ENCODE measurements at regions not wholly inside any gene's neighbourhood (a gene's known extent, or its start where the extent isn't known, plus 50 kb on each side); places are given as distances from the start of the nearest gene placed in this dataset.

DNA sequence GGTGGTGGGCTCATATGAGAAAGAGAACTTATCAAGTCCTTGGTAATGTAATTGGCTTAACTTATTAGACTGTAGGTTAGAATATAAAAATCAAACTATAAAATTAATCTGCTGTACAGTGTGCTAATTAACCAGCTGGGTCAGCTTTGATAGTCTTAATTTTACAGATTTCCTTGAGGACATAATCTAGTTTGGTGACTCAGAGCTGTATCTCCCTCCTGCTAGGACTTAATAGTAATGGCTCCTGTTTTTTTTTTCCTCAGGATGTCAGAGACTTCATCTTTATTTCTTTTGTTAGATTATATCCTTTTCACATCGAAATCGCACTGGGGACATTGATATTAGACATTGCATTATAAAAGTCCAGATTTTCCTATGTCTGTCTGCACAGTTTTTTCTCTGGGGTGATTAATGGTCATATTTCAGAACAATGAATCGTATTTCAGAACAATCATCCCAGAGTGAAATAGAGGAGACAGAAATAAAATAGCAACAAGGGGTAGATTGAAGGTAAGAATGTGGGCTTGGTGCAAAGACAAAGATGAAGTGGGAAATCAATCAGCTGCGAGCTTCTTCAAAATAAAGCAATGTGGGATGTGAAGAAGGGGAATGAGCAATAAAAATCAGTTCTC lies 346.4 kb upstream of the RIOK2 start (continued):
- TF ChIP-seq, protein P1, sequence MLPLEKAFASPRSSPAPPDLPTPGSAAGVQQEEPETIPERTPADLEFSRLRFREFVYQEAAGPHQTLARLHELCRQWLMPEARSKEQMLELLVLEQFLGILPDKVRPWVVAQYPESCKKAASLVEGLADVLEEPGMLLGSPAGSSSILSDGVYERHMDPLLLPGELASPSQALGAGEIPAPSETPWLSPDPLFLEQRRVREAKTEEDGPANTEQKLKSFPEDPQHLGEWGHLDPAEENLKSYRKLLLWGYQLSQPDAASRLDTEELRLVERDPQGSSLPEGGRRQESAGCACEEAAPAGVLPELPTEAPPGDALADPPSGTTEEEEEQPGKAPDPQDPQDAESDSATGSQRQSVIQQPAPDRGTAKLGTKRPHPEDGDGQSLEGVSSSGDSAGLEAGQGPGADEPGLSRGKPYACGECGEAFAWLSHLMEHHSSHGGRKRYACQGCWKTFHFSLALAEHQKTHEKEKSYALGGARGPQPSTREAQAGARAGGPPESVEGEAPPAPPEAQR (CRISPR knock-in tag; IDR thresholded peaks at IDR 0.05) = no peak
- TF ChIP-seq SP1 (CRISPR knock-in tag; conservative IDR thresholded peaks at IDR 0.05) = no peak
- no peak for TF ChIP-seq NR2C2 (CRISPR knock-in tag; IDR thresholded peaks at IDR 0.05)
- TF ChIP-seq ZNF512 (CRISPR knock-in tag; IDR thresholded peaks at IDR 0.05; ENCODE audit: borderline replicate concordance) = no peak
- TF ChIP-seq FOXK1 (CRISPR knock-in tag; IDR thresholded peaks at IDR 0.05) = no peak
- TF ChIP-seq AR (CRISPR knock-in tag; IDR thresholded peaks at IDR 0.05) = no peak
- TF ChIP-seq ZBTB43 (CRISPR knock-in tag; IDR thresholded peaks at IDR 0.05) = no peak
- no peak for TF ChIP-seq CREM (CRISPR knock-in tag; IDR thresholded peaks at IDR 0.05)

- POLR2A ChIA-PET = no interaction called here
- Mint-ChIP-seq H3K27ac (no peak overlapping the region), H3K27me3 (ENCODE audit: low read depth) (no peaks in the 10 kb centered on the region), H3K36me3 (no peaks in the 10 kb centered on the region), H3K4me1 (peaks cover 18% of the 10 kb centered on the region), H3K9me3 (no peaks in the 10 kb centered on the region), H3K4me3 (no peak overlapping the region)
- TF ChIP-seq SMAD4 (CRISPR knock-in tag; IDR thresholded peaks at IDR 0.05) (no peak), HMGA2 (CRISPR knock-in tag; IDR thresholded peaks at IDR 0.05) (no peak), ZNF219 (CRISPR knock-in tag; IDR thresholded peaks at IDR 0.05; ENCODE audit: borderline replicate concordance) (no peak), RELA (CRISPR knock-in tag; IDR thresholded peaks at IDR 0.05; ENCODE audit: borderline replicate concordance) (no peak), ZNF416 (CRISPR knock-in tag; IDR thresholded peaks at IDR 0.05) (no peak), ZNF138 (CRISPR knock-in tag; conservative IDR thresholded peaks at IDR 0.05) (no peak), CREB1 (CRISPR knock-in tag; IDR thresholded peaks at IDR 0.05) (no peak), OVOL2 (CRISPR knock-in tag; IDR thresholded peaks at IDR 0.05; ENCODE audit: borderline replicate concordance) (no peak), NR1H2 (CRISPR knock-in tag; IDR thresholded peaks at IDR 0.05) (no peak), MYBL2 (CRISPR knock-in tag; IDR thresholded peaks at IDR 0.05) (no peak)
- TF ChIP-seq, protein P2, sequence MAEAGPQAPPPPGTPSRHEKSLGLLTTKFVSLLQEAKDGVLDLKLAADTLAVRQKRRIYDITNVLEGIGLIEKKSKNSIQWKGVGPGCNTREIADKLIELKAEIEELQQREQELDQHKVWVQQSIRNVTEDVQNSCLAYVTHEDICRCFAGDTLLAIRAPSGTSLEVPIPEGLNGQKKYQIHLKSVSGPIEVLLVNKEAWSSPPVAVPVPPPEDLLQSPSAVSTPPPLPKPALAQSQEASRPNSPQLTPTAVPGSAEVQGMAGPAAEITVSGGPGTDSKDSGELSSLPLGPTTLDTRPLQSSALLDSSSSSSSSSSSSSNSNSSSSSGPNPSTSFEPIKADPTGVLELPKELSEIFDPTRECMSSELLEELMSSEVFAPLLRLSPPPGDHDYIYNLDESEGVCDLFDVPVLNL (CRISPR knock-in tag; IDR thresholded peaks at IDR 0.05; ENCODE audit: borderline replicate concordance, low read depth) = no peak
- TF ChIP-seq, protein P3, sequence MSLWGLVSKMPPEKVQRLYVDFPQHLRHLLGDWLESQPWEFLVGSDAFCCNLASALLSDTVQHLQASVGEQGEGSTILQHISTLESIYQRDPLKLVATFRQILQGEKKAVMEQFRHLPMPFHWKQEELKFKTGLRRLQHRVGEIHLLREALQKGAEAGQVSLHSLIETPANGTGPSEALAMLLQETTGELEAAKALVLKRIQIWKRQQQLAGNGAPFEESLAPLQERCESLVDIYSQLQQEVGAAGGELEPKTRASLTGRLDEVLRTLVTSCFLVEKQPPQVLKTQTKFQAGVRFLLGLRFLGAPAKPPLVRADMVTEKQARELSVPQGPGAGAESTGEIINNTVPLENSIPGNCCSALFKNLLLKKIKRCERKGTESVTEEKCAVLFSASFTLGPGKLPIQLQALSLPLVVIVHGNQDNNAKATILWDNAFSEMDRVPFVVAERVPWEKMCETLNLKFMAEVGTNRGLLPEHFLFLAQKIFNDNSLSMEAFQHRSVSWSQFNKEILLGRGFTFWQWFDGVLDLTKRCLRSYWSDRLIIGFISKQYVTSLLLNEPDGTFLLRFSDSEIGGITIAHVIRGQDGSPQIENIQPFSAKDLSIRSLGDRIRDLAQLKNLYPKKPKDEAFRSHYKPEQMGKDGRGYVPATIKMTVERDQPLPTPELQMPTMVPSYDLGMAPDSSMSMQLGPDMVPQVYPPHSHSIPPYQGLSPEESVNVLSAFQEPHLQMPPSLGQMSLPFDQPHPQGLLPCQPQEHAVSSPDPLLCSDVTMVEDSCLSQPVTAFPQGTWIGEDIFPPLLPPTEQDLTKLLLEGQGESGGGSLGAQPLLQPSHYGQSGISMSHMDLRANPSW (CRISPR knock-in tag; conservative IDR thresholded peaks at IDR 0.05; ENCODE audit: low read depth) = no peak
- DNase-seq (ENCODE audit: low spot score) = no peak
- ATAC-seq = no peak
- CTCF ChIA-PET = no interaction called here
These were observed 348.5 kb upstream of the RIOK2 start for GRCh38 chr5:97531549-97531948.

Measured in WTC11 (cell line).